PC-9 (cell line): ENCODE measurements at regions not wholly inside any gene's neighbourhood (a gene's known extent, or its start where the extent isn't known, plus 50 kb on each side); places are given as distances from the start of the nearest gene placed in this dataset.
A peak's percentile ranks its signal among the peaks of the same experiment; 100 is the strongest.

Experiments
- BruUV-seq: library from RNA; stranded (reverse); fragments of 400-500 nt; replicated peaks from 2 replicates; lab custom pipeline; 2021; lab: Mats Ljungman, UMichigan
- CTCF ChIA-PET: fragments of 300-600 bp; sonication (Branson Sonifier 250); formaldehyde crosslinking; loops from one replicate; lab custom pipeline; 2022; ENCODE audit warnings: antibody characterized with exemption; lab: Charles Lee
- POLR2A ChIA-PET: fragments of 300-600 bp; sonication (Branson Sonifier 250); formaldehyde crosslinking; loops from one replicate; lab custom pipeline; 2022; ENCODE audit warnings: antibody characterized with exemption; ENCODE audit not compliant: unreplicated experiment; lab: Charles Lee
- DNase-seq, 2 experiments: peaks; one replicate each; pipeline versions ENCODE4 v3.0.0 to v3.0.0-alpha.2; 2015 to 2022; ENCODE audit warnings: mixed read lengths in 1 of 2
- H2AFZ ChIP-seq: fragments of 200-600 bp; sonication (generic); 2 replicates; pipeline ENCODE4 v1.8.1; 2017; ENCODE audit warnings: antibody characterized with exemption
- H3F3A ChIP-seq: fragments of 200-600 bp; sonication (generic); 2 replicates; pipeline ENCODE4 v1.8.1; 2017; ENCODE audit warnings: antibody characterized with exemption, mild to moderate bottlenecking, low read depth; ENCODE audit not compliant: insufficient read depth
- H3K27ac ChIP-seq: fragments of 200-600 bp; sonication (generic); 2 replicates; pipeline ENCODE4 v1.6.1; 2016; ENCODE audit warnings: mixed run types
- H3K27me3 ChIP-seq: fragments of 200-600 bp; sonication (generic); 2 replicates; pipeline ENCODE4 v1.6.1; 2016; ENCODE audit warnings: low read depth, mixed run types; ENCODE audit not compliant: insufficient read depth
- H3K36me3 ChIP-seq: fragments of 200-600 bp; sonication (generic); 2 replicates; pipeline ENCODE4 v1.6.1; 2016; ENCODE audit warnings: low read depth, mixed run types
- H3K4me1 ChIP-seq: fragments of 200-600 bp; sonication (generic); replicated peaks from 2 replicates; pipeline ENCODE4 v1.6.1; 2016; ENCODE audit warnings: mixed run types; ENCODE audit not compliant: insufficient read depth
- H3K4me2 ChIP-seq: fragments of 200-600 bp; sonication (generic); 2 replicates; pipeline ENCODE4 v1.6.1; 2017; ENCODE audit warnings: mixed run types
- H3K4me3 ChIP-seq: fragments of 200-600 bp; sonication (generic); 2 replicates; pipeline ENCODE4 v1.6.1; 2016; ENCODE audit warnings: mixed run types
- H3K79me2 ChIP-seq: fragments of 200-600 bp; sonication (generic); 2 replicates; pipeline ENCODE4 v1.6.1; 2017; ENCODE audit warnings: low read depth, mixed run types
- H3K9me2 ChIP-seq: fragments of 200-600 bp; sonication (generic); 2 replicates; pipeline ENCODE4 v1.8.1; 2017; ENCODE audit warnings: mild to moderate bottlenecking; ENCODE audit not compliant: insufficient read depth
- H3K9me3 ChIP-seq: fragments of 200-600 bp; sonication (generic); 2 replicates; pipeline ENCODE4 v1.8.1; 2016; ENCODE audit warnings: low read depth; ENCODE audit not compliant: insufficient read depth
- H4K20me1 ChIP-seq: fragments of 200-600 bp; sonication (generic); 2 replicates; pipeline ENCODE4 v1.8.1; 2017; ENCODE audit not compliant: insufficient read depth
- EZH2 ChIP-seq: fragments of 200-600 bp; sonication (generic); IDR thresholded peaks from 2 replicates; pipeline ENCODE4 v1.8.0; 2017; ENCODE audit warnings: antibody characterized with exemption, low read depth
- intact Hi-C: fragments of 100-400 bp; cut with micrococcal nuclease; formaldehyde crosslinking; loops from one replicate; pipeline ENCODE4 v1.10.0; 2022; ENCODE audit not compliant: unreplicated experiment
- TF ChIP-seq, protein P1 (sequence below): fragments of 200-600 bp; sonication (generic); conservative IDR thresholded peaks from 2 replicates; pipeline ENCODE4 v1.6.1; 2017; ENCODE audit warnings: mixed run types, antibody characterized with exemption, mild to moderate bottlenecking, moderate library complexity

DNA sequence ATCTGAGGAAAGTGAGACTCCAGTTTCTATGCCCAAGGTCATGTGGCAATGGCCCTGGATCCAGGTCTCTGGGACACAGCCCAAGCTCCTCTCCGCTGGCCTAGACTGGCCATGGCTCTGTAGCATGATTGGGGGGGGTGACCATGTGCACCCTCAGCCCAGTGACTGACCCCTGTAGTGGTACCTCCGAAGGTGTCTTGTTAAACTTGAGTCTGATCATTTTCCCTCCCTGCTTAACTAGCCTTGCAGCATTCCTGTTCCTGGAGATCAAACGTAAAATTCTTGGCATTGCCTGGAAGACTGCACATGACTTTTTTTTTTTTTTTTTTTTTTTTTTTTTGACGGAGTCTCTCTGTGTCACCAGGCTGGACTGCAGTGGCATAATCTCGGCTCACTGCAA, 1116.0 kb downstream of the TBC1D22A start:
- H3K79me2 ChIP-seq: no peaks in the 10 kb centered on the region
- H3K9me2 ChIP-seq: no peaks in the 10 kb centered on the region
- H3K4me2 ChIP-seq: peak overlapping the region; percentile 60
- peaks cover 39% of the 10 kb centered on the region for H3K4me1 ChIP-seq
- H3K9me3 ChIP-seq: no peaks in the 10 kb centered on the region
- H3F3A ChIP-seq: peaks cover 1% of the 10 kb centered on the region
- no TSS peak for BruUV-seq
- no peak overlapping the region for H2AFZ ChIP-seq
- H4K20me1 ChIP-seq: no peaks in the 10 kb centered on the region
- no peaks in the 10 kb centered on the region for H3K27me3 ChIP-seq
- no peaks in the 10 kb centered on the region for H3K36me3 ChIP-seq
- TF ChIP-seq, protein P1, sequence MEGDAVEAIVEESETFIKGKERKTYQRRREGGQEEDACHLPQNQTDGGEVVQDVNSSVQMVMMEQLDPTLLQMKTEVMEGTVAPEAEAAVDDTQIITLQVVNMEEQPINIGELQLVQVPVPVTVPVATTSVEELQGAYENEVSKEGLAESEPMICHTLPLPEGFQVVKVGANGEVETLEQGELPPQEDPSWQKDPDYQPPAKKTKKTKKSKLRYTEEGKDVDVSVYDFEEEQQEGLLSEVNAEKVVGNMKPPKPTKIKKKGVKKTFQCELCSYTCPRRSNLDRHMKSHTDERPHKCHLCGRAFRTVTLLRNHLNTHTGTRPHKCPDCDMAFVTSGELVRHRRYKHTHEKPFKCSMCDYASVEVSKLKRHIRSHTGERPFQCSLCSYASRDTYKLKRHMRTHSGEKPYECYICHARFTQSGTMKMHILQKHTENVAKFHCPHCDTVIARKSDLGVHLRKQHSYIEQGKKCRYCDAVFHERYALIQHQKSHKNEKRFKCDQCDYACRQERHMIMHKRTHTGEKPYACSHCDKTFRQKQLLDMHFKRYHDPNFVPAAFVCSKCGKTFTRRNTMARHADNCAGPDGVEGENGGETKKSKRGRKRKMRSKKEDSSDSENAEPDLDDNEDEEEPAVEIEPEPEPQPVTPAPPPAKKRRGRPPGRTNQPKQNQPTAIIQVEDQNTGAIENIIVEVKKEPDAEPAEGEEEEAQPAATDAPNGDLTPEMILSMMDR: no peak
- TF ChIP-seq EZH2: no peak
- intact Hi-C loops: no loop called here
- ChIA-PET POLR2A (interaction anchor here (0.7 kb wide), 1 partner anchor 69 kb away, joined by 3 read pairs; no protein-coding TSS in a partner anchor), CTCF (no interaction called here)
- no peak overlapping the region for H3K4me3 ChIP-seq
- peak; percentile 60 to 95 for DNase-seq
- no peak overlapping the region for H3K27ac ChIP-seq

GRCh38 chr22:47872761-47873535, 1110.5 kb downstream of the TBC1D22A start:
- 0 out of 2 replicates have a peak overlapping the region, but pooled peaks have one; percentile 29 for H2AFZ ChIP-seq
- BruUV-seq: no TSS peak
- H3K9me2 ChIP-seq: no peaks in the 10 kb centered on the region
- peak overlapping the region; percentile 61 for H3K4me2 ChIP-seq
- DNase-seq: peak; percentile 43 to 99
- intact Hi-C loops: loop anchor here (1.0 kb wide), 1 partner anchor 38 kb away; no protein-coding TSS in a partner anchor
- 0 out of 2 replicates have a peak, but pooled peaks cover 5% of the 10 kb centered on the region for H3K36me3 ChIP-seq
- no peaks in the 10 kb centered on the region for H3K27me3 ChIP-seq
- H4K20me1 ChIP-seq: no peaks in the 10 kb centered on the region
- 0 out of 2 replicates have a peak, but pooled peaks cover 5% of the 10 kb centered on the region for H3K9me3 ChIP-seq
- ChIA-PET POLR2A (interaction anchor here (0.5 to 0.6 kb wide), 2 partner anchors 81 to 245 kb away, joined by 3 to 21 read pairs; no protein-coding TSS in a partner anchor), CTCF (no interaction called here)
- peak overlapping the region; percentile 35; the same call in 1 of the 2 replicates for H3K4me3 ChIP-seq
- TF ChIP-seq, protein P1: no peak
- TF ChIP-seq EZH2: no peak
- peaks cover 30% of the 10 kb centered on the region for H3K4me1 ChIP-seq
- H3F3A ChIP-seq: peaks cover 12% of the 10 kb centered on the region
- peak overlapping the region; percentile 79 for H3K27ac ChIP-seq
- no peaks in the 10 kb centered on the region for H3K79me2 ChIP-seq

- CTCF ChIA-PET: no interaction called here
- intact Hi-C loops: no loop called here
- no TSS peak for BruUV-seq
- H3K27ac ChIP-seq: no peak overlapping the region
- H3K9me3 ChIP-seq: 0 out of 2 replicates have a peak, but pooled peaks cover 8% of the 10 kb centered on the region
- H3F3A ChIP-seq: no peaks in the 10 kb centered on the region
- H3K4me2 ChIP-seq: no peak overlapping the region
- TF ChIP-seq, protein P1: no peak
- TF ChIP-seq EZH2: no peak
- H2AFZ ChIP-seq: no peak overlapping the region
- 0 out of 2 replicates have a peak, but pooled peaks cover 5% of the 10 kb centered on the region for H3K36me3 ChIP-seq
- DNase-seq: no peak
- H3K27me3 ChIP-seq: no peaks in the 10 kb centered on the region
- POLR2A ChIA-PET: no interaction called here
- no peaks in the 10 kb centered on the region for H3K9me2 ChIP-seq
- no peaks in the 10 kb centered on the region for H3K4me1 ChIP-seq
- no peaks in the 10 kb centered on the region for H3K79me2 ChIP-seq
- no peaks in the 10 kb centered on the region for H4K20me1 ChIP-seq
- no peak overlapping the region for H3K4me3 ChIP-seq
Measured at GRCh38 chr22:47865626-47866025, 1103.2 kb downstream of the TBC1D22A start.
